ENCODE measurements at regions not wholly inside any gene's neighbourhood (a gene's known extent, or its start where the extent isn't known, plus 50 kb on each side); places are given as distances from the start of the nearest gene placed in this dataset.
"Not testable (repeated sequence)": the region's sequence is repeated elsewhere in the genome, so short reads cannot be mapped to it uniquely, and the experiment has no call there.

DNA sequence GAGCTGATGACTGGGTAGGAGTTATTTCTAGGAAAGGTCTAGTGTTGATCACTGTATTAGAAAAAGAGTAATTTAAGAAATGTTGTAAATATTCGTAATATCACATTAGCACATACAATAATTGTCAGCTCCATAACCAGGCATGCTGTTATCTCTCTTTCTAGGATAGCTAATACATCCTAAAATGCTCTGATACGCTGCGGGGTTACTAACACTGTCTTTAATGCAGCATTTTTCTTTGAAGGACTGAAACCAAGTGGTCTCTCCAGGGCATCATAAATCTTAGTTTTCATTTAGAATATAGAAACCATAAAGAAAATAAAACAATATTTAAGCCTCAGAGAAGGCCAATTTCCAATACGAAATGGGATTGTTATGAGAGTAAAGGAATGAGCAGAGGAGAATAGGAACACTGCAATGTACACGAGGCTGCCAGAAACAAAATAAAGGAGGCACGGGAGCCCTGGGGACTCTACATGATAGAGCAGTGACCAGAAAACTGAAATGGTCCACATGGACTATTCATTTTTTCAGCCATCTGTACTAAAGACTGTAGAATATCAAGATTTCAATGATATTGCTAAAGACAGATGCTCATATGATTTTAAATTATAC, 1606.7 kb upstream of the AGA start:
- H3K27me3 Mint-ChIP-seq (ENCODE audit: low read depth) = no peaks in the 10 kb centered on the region
- no peak overlapping the region for H3K4me3 Mint-ChIP-seq
- TF ChIP-seq, protein P1, sequence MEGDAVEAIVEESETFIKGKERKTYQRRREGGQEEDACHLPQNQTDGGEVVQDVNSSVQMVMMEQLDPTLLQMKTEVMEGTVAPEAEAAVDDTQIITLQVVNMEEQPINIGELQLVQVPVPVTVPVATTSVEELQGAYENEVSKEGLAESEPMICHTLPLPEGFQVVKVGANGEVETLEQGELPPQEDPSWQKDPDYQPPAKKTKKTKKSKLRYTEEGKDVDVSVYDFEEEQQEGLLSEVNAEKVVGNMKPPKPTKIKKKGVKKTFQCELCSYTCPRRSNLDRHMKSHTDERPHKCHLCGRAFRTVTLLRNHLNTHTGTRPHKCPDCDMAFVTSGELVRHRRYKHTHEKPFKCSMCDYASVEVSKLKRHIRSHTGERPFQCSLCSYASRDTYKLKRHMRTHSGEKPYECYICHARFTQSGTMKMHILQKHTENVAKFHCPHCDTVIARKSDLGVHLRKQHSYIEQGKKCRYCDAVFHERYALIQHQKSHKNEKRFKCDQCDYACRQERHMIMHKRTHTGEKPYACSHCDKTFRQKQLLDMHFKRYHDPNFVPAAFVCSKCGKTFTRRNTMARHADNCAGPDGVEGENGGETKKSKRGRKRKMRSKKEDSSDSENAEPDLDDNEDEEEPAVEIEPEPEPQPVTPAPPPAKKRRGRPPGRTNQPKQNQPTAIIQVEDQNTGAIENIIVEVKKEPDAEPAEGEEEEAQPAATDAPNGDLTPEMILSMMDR (IDR thresholded peaks at IDR 0.05; ENCODE audit: unreplicated experiment in 3 of 3) = no peak
- H3K36me3 Mint-ChIP-seq (ENCODE audit: low read depth) = no peaks in the 10 kb centered on the region
- H3K27ac Mint-ChIP-seq = no peak overlapping the region
- H3K9me3 Mint-ChIP-seq = peaks cover 3% of the 10 kb centered on the region
- H3K4me1 Mint-ChIP-seq = no peaks in the 10 kb centered on the region

DNA sequence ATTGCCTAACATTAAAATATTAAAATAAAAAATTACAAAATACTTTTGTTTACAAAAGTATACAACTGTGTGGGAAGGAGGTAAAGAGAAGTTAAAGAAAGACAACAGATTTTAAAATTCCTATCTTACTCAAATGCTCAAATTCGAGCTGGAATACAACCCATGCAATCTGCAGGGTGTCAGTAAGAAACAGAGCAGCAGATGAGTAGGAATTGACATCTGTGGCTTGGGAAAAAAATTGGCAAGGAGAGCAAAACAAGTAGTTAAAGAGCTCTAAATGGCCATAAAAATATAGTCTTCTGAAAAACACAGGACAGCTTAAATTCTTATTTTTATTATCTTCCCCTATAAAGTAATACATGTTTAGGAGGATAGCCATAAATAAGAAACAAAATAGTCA, 1609.0 kb upstream of the AGA start:
- Mint-ChIP-seq H3K9me3 (peaks cover 3% of the 10 kb centered on the region), H3K27me3 (ENCODE audit: low read depth) (no peaks in the 10 kb centered on the region), H3K36me3 (ENCODE audit: low read depth) (no peaks in the 10 kb centered on the region), H3K4me3 (no peak overlapping the region), H3K4me1 (no peaks in the 10 kb centered on the region), H3K27ac (no peak overlapping the region)
- TF ChIP-seq, protein P1 (IDR thresholded peaks at IDR 0.05; ENCODE audit: unreplicated experiment in 3 of 3) = no peak

DNA sequence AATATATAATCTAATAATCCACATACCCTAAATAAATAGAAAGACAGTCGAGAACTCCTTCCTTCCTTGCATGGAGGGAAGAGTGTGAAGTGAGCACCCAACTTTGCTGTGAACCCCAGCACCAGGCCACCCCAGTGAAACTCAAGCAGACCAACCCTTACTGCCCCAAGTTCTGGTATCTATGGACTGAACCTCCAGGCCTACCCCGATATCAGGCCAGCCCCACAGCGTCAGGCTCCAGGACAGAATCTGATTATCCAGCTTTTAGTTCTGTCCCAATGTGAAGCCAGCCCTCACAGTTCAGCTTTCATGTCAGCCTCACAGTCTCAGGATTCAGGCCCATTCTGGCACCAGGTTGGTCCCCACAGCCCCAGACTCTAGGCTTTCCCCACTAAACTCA, 1617.2 kb upstream of the AGA start:
- Mint-ChIP-seq H3K36me3 (ENCODE audit: low read depth) (no peaks in the 10 kb centered on the region), H3K9me3 (no peaks in the 10 kb centered on the region), H3K27ac (no peak overlapping the region), H3K4me1 (no peaks in the 10 kb centered on the region), H3K4me3 (no peak overlapping the region), H3K27me3 (ENCODE audit: low read depth) (no peaks in the 10 kb centered on the region)
- TF ChIP-seq, protein P1 (IDR thresholded peaks at IDR 0.05; ENCODE audit: unreplicated experiment in 3 of 3) = no peak

DNA sequence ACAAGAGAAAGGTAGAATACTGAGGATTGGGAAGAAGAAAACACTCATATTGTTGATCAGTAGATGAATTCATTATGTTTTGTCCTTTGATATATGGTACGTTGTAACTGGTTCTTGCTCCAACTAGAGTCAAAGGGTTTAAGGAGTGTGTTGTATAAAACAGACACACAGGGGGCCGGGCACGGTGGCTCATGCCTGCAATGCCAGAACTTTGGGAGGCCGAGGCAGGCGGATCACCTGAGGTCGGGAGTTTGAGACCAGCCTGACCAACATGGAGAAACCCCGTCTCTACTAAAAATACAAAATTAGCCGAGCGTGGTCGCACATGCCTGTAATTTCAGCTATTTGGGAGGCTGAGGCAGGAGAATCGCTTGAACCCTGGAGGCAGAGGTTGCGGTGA, 1624.0 kb upstream of the AGA start:
- H3K4me3 Mint-ChIP-seq; H3K9me3 Mint-ChIP-seq; H3K4me1 Mint-ChIP-seq; H3K36me3 Mint-ChIP-seq (ENCODE audit: low read depth); H3K27me3 Mint-ChIP-seq (ENCODE audit: low read depth); H3K27ac Mint-ChIP-seq: not testable (repeated sequence)

DNA sequence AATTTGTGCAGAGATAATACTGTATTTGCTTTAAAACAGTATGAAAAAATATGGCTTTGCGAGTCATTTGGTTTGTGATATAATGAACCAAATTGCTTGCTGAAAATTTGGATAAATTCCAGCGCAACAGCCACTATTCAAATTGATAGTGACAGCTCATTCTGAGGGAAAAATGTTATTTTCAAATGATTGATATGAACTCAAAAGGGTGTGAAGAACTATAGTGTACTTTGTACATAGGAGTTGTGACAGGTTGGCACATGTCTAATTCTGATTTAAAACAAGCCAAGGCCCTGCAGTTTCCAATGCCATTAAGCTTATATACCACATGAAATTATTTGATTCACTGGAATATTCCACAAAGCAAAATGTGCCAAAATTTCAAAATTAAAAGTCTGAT, 1628.9 kb upstream of the AGA start:
- no peak overlapping the region for H3K4me3 Mint-ChIP-seq
- no peak overlapping the region for H3K27ac Mint-ChIP-seq
- H3K36me3 Mint-ChIP-seq (ENCODE audit: low read depth) = no peaks in the 10 kb centered on the region
- H3K27me3 Mint-ChIP-seq (ENCODE audit: low read depth) = no peaks in the 10 kb centered on the region
- H3K9me3 Mint-ChIP-seq = no peaks in the 10 kb centered on the region
- TF ChIP-seq, protein P1 (IDR thresholded peaks at IDR 0.05; ENCODE audit: unreplicated experiment in 3 of 3) = no peak
- H3K4me1 Mint-ChIP-seq = no peaks in the 10 kb centered on the region

DNA sequence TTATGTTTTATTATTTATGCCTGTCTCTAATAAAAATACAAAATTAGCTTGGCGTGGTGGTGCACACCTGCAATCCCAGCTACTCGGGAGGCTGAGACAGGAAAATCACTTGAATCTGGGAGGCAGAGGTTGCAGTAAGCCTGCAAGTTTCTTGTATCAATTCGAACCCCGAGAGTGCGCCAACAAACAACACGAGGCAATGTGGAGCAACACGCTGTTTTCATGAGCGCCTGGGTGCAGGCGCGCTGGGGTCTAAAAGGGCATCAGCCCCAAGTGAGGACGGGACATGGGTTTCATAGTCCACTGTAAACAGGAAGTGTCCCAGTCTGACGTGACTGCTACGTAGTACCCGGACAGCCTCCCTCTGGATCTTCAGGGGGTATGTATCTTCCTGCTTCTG, 1634.6 kb upstream of the AGA start:
- Mint-ChIP-seq H3K36me3 (ENCODE audit: low read depth) (no peaks in the 10 kb centered on the region), H3K9me3 (no peaks in the 10 kb centered on the region), H3K4me3 (no peak overlapping the region), H3K27me3 (ENCODE audit: low read depth) (no peaks in the 10 kb centered on the region), H3K27ac (no peak overlapping the region), H3K4me1 (no peaks in the 10 kb centered on the region)
- TF ChIP-seq, protein P1 (IDR thresholded peaks at IDR 0.05; ENCODE audit: unreplicated experiment in 3 of 3) = no peak
